H1 (cell line): ENCODE measurements at regions not wholly inside any gene's neighbourhood (a gene's known extent, or its start where the extent isn't known, plus 50 kb on each side); places are given as distances from the start of the nearest gene placed in this dataset.

Source experiments
- CTCF ChIA-PET: fragments of 300-600 bp; sonication (Branson Sonifier 250); formaldehyde crosslinking; loops from one replicate; lab custom pipeline; 2021; ENCODE audit not compliant: partially characterized antibody; lab: Charles Lee
- POLR2A ChIA-PET: fragments of 300-600 bp; sonication (Branson Sonifier 250); formaldehyde crosslinking; loops from one replicate; lab custom pipeline; 2021; ENCODE audit warnings: inconsistent platforms; ENCODE audit not compliant: partially characterized antibody; lab: Charles Lee
- DNase-seq, 2 experiments: peaks; one replicate each; pipeline versions ENCODE4 v3.0.0 to v3.0.0-alpha.2; 2010 to 2022; ENCODE audit warnings: low spot score in 2 of 2, low read depth in 1 of 2, mixed read lengths in 1 of 2
- FAIRE-seq: peaks from 2 replicates; lab custom pipeline; 2011; peaks lifted over from hg19 to GRCh38; lab: Jason Lieb, UNC
- H2AFZ ChIP-seq: 2 replicates; pipeline ENCODE4 v1.8.1; 2012; ENCODE audit warnings: low read length, inconsistent platforms
- H2AK5ac ChIP-seq: 2 replicates; pipeline ENCODE4 v1.6.1; 2013; ENCODE audit warnings: low read depth, low read length
- H2BK120ac ChIP-seq: replicated peaks from 2 replicates; pipeline ENCODE3; 2013; ENCODE audit warnings: low read depth, low read length, inconsistent platforms
- H2BK12ac ChIP-seq: 2 replicates; pipeline ENCODE4 v1.6.1; 2013; ENCODE audit warnings: low read depth, low read length
- H2BK15ac ChIP-seq: 2 replicates; pipeline ENCODE4 v1.6.1; 2013; ENCODE audit warnings: low read length
- H2BK20ac ChIP-seq: 2 replicates; pipeline ENCODE4 v1.6.1; 2013; ENCODE audit warnings: low read length
- H2BK5ac ChIP-seq: 2 replicates; pipeline ENCODE4 v1.6.1; 2013; ENCODE audit warnings: low read depth, low read length
- H3K14ac ChIP-seq: 2 replicates; pipeline ENCODE4 v1.6.1; 2013; ENCODE audit warnings: inconsistent platforms; ENCODE audit not compliant: insufficient read length
- H3K18ac ChIP-seq: 2 replicates; pipeline ENCODE4 v1.6.1; 2013; ENCODE audit warnings: low read length; ENCODE audit errors: extremely low read depth
- H3K23ac ChIP-seq: 2 replicates; pipeline ENCODE4 v1.6.1; 2013; ENCODE audit warnings: inconsistent platforms; ENCODE audit not compliant: insufficient read length
- H3K23me2 ChIP-seq: 2 replicates; pipeline ENCODE4 v1.6.1; 2013; ENCODE audit warnings: low read depth, low read length
- H3K27ac ChIP-seq: 2 replicates; pipeline ENCODE4 v1.6.1; 2011; ENCODE audit warnings: low read depth, low read length, inconsistent platforms
- H3K27me3 ChIP-seq, 4 experiments: replicated peaks in 1 of 4; 1 replicate in 1 of 4; 2 replicates in 3 of 4; pipeline versions ENCODE4 v1.6.1 to v1.8.1; 2011 to 2013; ENCODE audit warnings: low read length in 3 of 4, mild to moderate bottlenecking in 3 of 4, inconsistent platforms in 2 of 4, mixed read lengths in 2 of 4, moderate library complexity in 1 of 4; ENCODE audit not compliant: control insufficient read depth in 3 of 4, insufficient read depth in 3 of 4; ENCODE audit errors: extremely low read depth in 1 of 4
- H3K36me3 ChIP-seq, 4 experiments: 2 replicates each; pipeline versions ENCODE4 v1.6.1 to v1.8.1; 2011 to 2013; ENCODE audit warnings: mild to moderate bottlenecking in 4 of 4, low read length in 3 of 4, moderate library complexity in 2 of 4, control low read depth in 1 of 4, inconsistent platforms in 1 of 4; ENCODE audit not compliant: insufficient read depth in 4 of 4, control insufficient read depth in 2 of 4
- H3K4ac ChIP-seq: replicated peaks from 2 replicates; pipeline ENCODE3; 2013; ENCODE audit warnings: low read length, low read depth, mixed read lengths, inconsistent platforms; ENCODE audit not compliant: insufficient read length
- H3K4me1 ChIP-seq, 4 experiments: replicated peaks in 1 of 4; 1 replicate in 1 of 4; 2 replicates in 3 of 4; pipeline versions ENCODE4 v1.6.1 to v1.8.1; 2011 to 2013; ENCODE audit warnings: low read length in 3 of 4, inconsistent platforms in 2 of 4, mixed read lengths in 1 of 4; ENCODE audit not compliant: insufficient read depth in 4 of 4, control insufficient read depth in 3 of 4
- H3K4me2 ChIP-seq, 2 experiments: 2 replicates each; pipeline versions ENCODE4 v1.6.1 to v1.8.1; 2011 to 2013; ENCODE audit warnings: low read depth in 2 of 2, low read length in 2 of 2, control low read depth in 1 of 2, inconsistent platforms in 1 of 2, mild to moderate bottlenecking in 1 of 2; ENCODE audit not compliant: insufficient read depth in 1 of 2
- H3K4me3 ChIP-seq, 4 experiments: fragments of 200-600, 300-600 bp in 1 of 4; sonication (generic), shearing (Covaris generic), sonication (Bioruptor Twin) in 1 of 4; 2 replicates each; pipeline versions ENCODE4 v1.5.1 to v1.8.1; 2011 to 2016; ENCODE audit warnings: low read length in 4 of 4, low read depth in 3 of 4, control low read depth in 2 of 4, inconsistent platforms in 2 of 4, mild to moderate bottlenecking in 2 of 4, mixed read lengths in 1 of 4, moderate library complexity in 1 of 4; ENCODE audit not compliant: insufficient read depth in 2 of 4; ENCODE audit errors: extremely low read depth in 1 of 4
- H3K56ac ChIP-seq: replicated peaks from 2 replicates; pipeline ENCODE3; 2013; ENCODE audit warnings: low read depth, mild to moderate bottlenecking, mixed read lengths, low read length, inconsistent platforms; ENCODE audit not compliant: insufficient read length
- H3K79me1 ChIP-seq: 2 replicates; pipeline ENCODE4 v1.6.1; 2013; ENCODE audit warnings: low read depth, low read length, control low read depth
- H3K79me2 ChIP-seq, 2 experiments: 2 replicates each; pipeline versions ENCODE4 v1.6.1 to v1.8.1; 2012 to 2013; ENCODE audit warnings: low read length in 2 of 2, mild to moderate bottlenecking in 2 of 2, inconsistent platforms in 1 of 2; ENCODE audit not compliant: insufficient read depth in 2 of 2, control insufficient read depth in 1 of 2
- H3K9ac ChIP-seq, 4 experiments: replicated peaks in 1 of 4; 1 replicate in 1 of 4; 2 replicates in 3 of 4; pipeline versions ENCODE4 v1.6.1 to v1.8.1; 2011 to 2013; ENCODE audit warnings: low read depth in 3 of 4, low read length in 3 of 4, control low read depth in 2 of 4, mild to moderate bottlenecking in 2 of 4, moderate library complexity in 2 of 4, inconsistent platforms in 1 of 4; ENCODE audit errors: extremely low read depth in 1 of 4
- H3K9me3 ChIP-seq, 2 experiments: 2 replicates each; pipeline versions ENCODE4 v1.6.1 to v1.8.1; 2012 to 2013; ENCODE audit warnings: mild to moderate bottlenecking in 2 of 2, moderate library complexity in 2 of 2, control low read depth in 1 of 2, inconsistent platforms in 1 of 2, low read depth in 1 of 2, low read length in 1 of 2, mixed read lengths in 1 of 2; ENCODE audit not compliant: insufficient read depth in 2 of 2
- H4K20me1 ChIP-seq, 2 experiments: replicated peaks in 1 of 2; 2 replicates each; pipeline versions ENCODE3 to v1.8.1; 2011 to 2013; ENCODE audit warnings: inconsistent platforms in 2 of 2, low read length in 2 of 2, mild to moderate bottlenecking in 1 of 2; ENCODE audit not compliant: insufficient read depth in 2 of 2, control insufficient read depth in 1 of 2
- H4K5ac ChIP-seq: 2 replicates; pipeline ENCODE4 v1.6.1; 2013; ENCODE audit warnings: low read length, low read depth, mixed read lengths, inconsistent platforms; ENCODE audit not compliant: insufficient read length
- H4K8ac ChIP-seq: 2 replicates; pipeline ENCODE4 v1.8.0; 2013; ENCODE audit warnings: mild to moderate bottlenecking, moderate library complexity, low read length, inconsistent platforms; ENCODE audit not compliant: insufficient read depth; ENCODE audit errors: extremely low read depth
- H4K91ac ChIP-seq: replicated peaks from 2 replicates; pipeline ENCODE3; 2013; ENCODE audit warnings: low read length, mixed read lengths, inconsistent platforms; ENCODE audit not compliant: insufficient read length
- ATF2 ChIP-seq: IDR thresholded peaks from 2 replicates; pipeline ENCODE4 v1.6.1; 2012; ENCODE audit warnings: low read length, inconsistent platforms
- CHD1 ChIP-seq: IDR thresholded peaks from 2 replicates; pipeline ENCODE4 v1.6.1; 2012; ENCODE audit warnings: low read depth, low read length, improper control_type of control experiment
- E2F6 ChIP-seq: IDR thresholded peaks from 2 replicates; pipeline ENCODE4 v1.6.1; 2012; ENCODE audit warnings: inconsistent platforms
- EZH2 ChIP-seq: fragments of 200-600 bp; sonication (generic); IDR thresholded peaks from 2 replicates; pipeline ENCODE4 v1.7.1; 2012; ENCODE audit warnings: low read depth, mild to moderate bottlenecking, moderate library complexity, low read length, inconsistent platforms; ENCODE audit not compliant: severe bottlenecking
- MAFK ChIP-seq: IDR thresholded peaks from 2 replicates; pipeline ENCODE4 v1.6.1; 2012; ENCODE audit warnings: low read depth, mild to moderate bottlenecking, improper control_type of control experiment, low read length
- NANOG ChIP-seq: IDR thresholded peaks from 2 replicates; pipeline ENCODE4 v1.6.1; 2011; ENCODE audit warnings: low read length, low read depth, mild to moderate bottlenecking, inconsistent platforms; ENCODE audit not compliant: insufficient read depth, poor library complexity, severe bottlenecking
- RAD21 ChIP-seq, 2 experiments: IDR thresholded peaks in 1 of 2; conservative IDR thresholded peaks in 1 of 2; 2 replicates each; pipeline ENCODE4 v1.6.1; 2011; ENCODE audit warnings: low read depth in 2 of 2, low read length in 2 of 2, improper control_type of control experiment in 1 of 2, inconsistent platforms in 1 of 2, mild to moderate bottlenecking in 1 of 2, moderate library complexity in 1 of 2
- SIRT6 ChIP-seq: IDR thresholded peaks from one replicate; pipeline ENCODE4 v1.7.1; 2012; ENCODE audit warnings: low read length, inconsistent platforms
- SRF ChIP-seq: IDR thresholded peaks from 2 replicates; pipeline ENCODE4 v1.6.1; 2011; ENCODE audit warnings: mild to moderate bottlenecking, low read depth, low read length, moderate library complexity
- WGBS, 2 experiments: shearing (Covaris generic) in 1 of 2; methylation state at CpG; one replicate each; pipeline versions ENCODE4 v1.1.6 to v1.1.7; 2013 to 2015; ENCODE audit warnings: low lambda C conversion rate in 2 of 2, mixed read lengths in 2 of 2, inconsistent platforms in 1 of 2, low coverage in 1 of 2, missing lambda C conversion rate in 1 of 2; ENCODE audit not compliant: insufficient replicate concordance in 2 of 2, insufficient coverage in 1 of 2, insufficient read length in 1 of 2; ENCODE audit errors: extremely low coverage in 1 of 2, missing lambda C conversion rate in 1 of 2; 5-methylcytosine and 5-hydroxymethylcytosine counted together

GRCh38 chr9:1274334-1274733 lies 224.2 kb downstream of the DMRT2 start:
- H2BK120ac ChIP-seq, result no peak overlapping the region
- DNase-seq, result no peak
- no peak overlapping the region for H3K4me2 ChIP-seq
- H4K20me1 ChIP-seq, result no peaks in the 10 kb centered on the region
- no peaks in the 10 kb centered on the region; a peak in 2 of 7 replicates for H3K27me3 ChIP-seq
- H4K91ac ChIP-seq, result no peak overlapping the region
- H3K14ac ChIP-seq, result no peak overlapping the region
- H4K5ac ChIP-seq, result no peak overlapping the region
- H3K36me3 ChIP-seq, result no peaks in the 10 kb centered on the region
- no peaks in the 10 kb centered on the region for H3K79me1 ChIP-seq
- no peak overlapping the region for H3K4ac ChIP-seq
- H3K18ac ChIP-seq, result no peak overlapping the region
- ChIA-PET POLR2A (no interaction called here), CTCF (no interaction called here)
- no peak overlapping the region for H2BK15ac ChIP-seq
- H3K9me3 ChIP-seq, result peaks cover 52 to 66% of the 10 kb centered on the region in 2 experiments
- no peak overlapping the region for H2BK5ac ChIP-seq
- no peak overlapping the region for H3K56ac ChIP-seq
- no peak overlapping the region for H3K23ac ChIP-seq
- no peak overlapping the region for H2AK5ac ChIP-seq
- 59% methylated on average over 2 of the region's 2 CpGs; no CpG with 5 or more reads in 1 of the 2 experiments for WGBS, 2 experiments
- H4K8ac ChIP-seq, result no peak overlapping the region
- H3K9ac ChIP-seq, result no peak overlapping the region
- H3K4me3 ChIP-seq, result no peak overlapping the region
- H3K79me2 ChIP-seq, result no peaks in the 10 kb centered on the region
- no peak for FAIRE-seq
- no peak overlapping the region for H3K27ac ChIP-seq
- H2AFZ ChIP-seq, result no peak overlapping the region
- H3K23me2 ChIP-seq, result no peaks in the 10 kb centered on the region; the same call in 1 of the 2 replicates
- no peak overlapping the region for H2BK20ac ChIP-seq
- no peak overlapping the region for H2BK12ac ChIP-seq
- no peaks in the 10 kb centered on the region; a peak in 1 of 7 replicates for H3K4me1 ChIP-seq
- TF ChIP-seq SRF (no peak), EZH2 (no peak), NANOG (no peak), RAD21 (IDR thresholded peaks at IDR 0.05 in 1 of 2, conservative IDR thresholded peaks at IDR 0.05 in 1 of 2; ENCODE audit: low read depth in 2 of 2, low read length in 2 of 2) (no peak), MAFK (no peak), SIRT6 (no peak), CHD1 (no peak), E2F6 (no peak), ATF2 (no peak)
